Dendritic cell treated with granulocyte-macrophage colony-stimulating factor and Interleukin-4, amounts not matched to agents 40 ng/mL and 50 ng/mL, for 4 days (primary cell): ENCODE measurements at regions not wholly inside any gene's neighbourhood (a gene's known extent, or its start where the extent isn't known, plus 50 kb on each side); places are given as distances from the start of the nearest gene placed in this dataset.

Experiments
- H3K27ac Mint-ChIP-seq: one replicate; pipeline ENCODE4 v1.8.0; 2022; ENCODE audit warnings: mild to moderate bottlenecking, mixed read lengths
- H3K27me3 Mint-ChIP-seq: one replicate; pipeline ENCODE4 v1.8.0; 2022; ENCODE audit warnings: mild to moderate bottlenecking, mixed read lengths
- H3K36me3 Mint-ChIP-seq: one replicate; pipeline ENCODE4 v1.8.0; 2022; ENCODE audit warnings: low read depth, mixed read lengths
- H3K4me1 Mint-ChIP-seq: one replicate; pipeline ENCODE4 v1.8.0; 2022; ENCODE audit warnings: low read depth, mixed read lengths
- H3K4me3 Mint-ChIP-seq: one replicate; pipeline ENCODE4 v1.8.0; 2022; ENCODE audit warnings: mild to moderate bottlenecking, moderate library complexity, mixed read lengths
- H3K9me3 Mint-ChIP-seq: one replicate; pipeline ENCODE4 v1.8.0; 2022; ENCODE audit warnings: mixed read lengths
- intact Hi-C: fragments of 100-400 bp; cut with micrococcal nuclease; formaldehyde crosslinking; loops from one replicate; pipeline ENCODE4 v1.15.0; 2022

DNA sequence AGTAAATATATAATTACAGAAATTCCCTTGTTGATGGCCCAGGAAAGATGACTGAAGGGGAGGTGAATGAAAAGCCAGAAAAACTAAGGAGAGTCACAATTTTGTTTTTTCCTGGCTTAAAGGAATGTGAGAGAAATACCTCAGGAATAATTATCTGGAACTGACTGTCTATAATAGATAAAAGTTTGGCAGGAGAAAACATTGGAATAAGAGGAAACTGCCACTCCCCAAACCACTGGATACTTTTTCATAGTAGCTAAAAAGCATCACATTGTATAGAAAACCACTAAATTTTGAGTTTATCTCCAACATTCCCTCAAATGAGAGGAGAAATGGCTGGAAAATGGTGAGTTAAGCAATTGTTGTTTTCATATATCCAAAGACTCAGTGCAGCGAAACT is 326.0 kb downstream of the NPR3 start:
- intact Hi-C loops: no loop called here
- Mint-ChIP-seq H3K9me3 (peaks cover 37% of the 10 kb centered on the region), H3K27ac (no peak overlapping the region), H3K36me3 (no peaks in the 10 kb centered on the region), H3K4me1 (no peaks in the 10 kb centered on the region), H3K4me3 (no peak overlapping the region), H3K27me3 (no peaks in the 10 kb centered on the region)

DNA sequence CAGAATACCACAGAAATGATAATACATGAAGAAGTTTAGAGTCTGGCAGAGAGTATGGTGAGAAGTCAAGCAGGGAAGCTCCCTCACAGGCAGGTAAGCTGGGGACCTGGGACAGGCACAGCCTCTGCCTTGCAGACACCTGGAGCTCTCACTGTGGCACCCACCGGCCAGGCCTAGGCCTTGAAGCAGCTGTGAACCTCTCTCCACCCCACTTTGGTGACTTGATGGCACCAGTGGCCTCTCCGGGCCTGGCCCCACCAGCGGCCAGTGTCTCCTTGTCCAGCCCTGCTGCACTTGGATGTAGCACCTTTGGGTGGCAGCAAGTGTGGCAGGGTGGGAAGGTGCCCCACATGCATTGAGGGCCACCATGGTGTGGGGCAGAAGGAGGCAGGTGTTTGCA is 330.5 kb downstream of the NPR3 start:
- intact Hi-C loops: no loop called here
- Mint-ChIP-seq H3K27ac (no peak overlapping the region), H3K9me3 (peaks cover 36% of the 10 kb centered on the region), H3K4me3 (no peak overlapping the region), H3K27me3 (no peaks in the 10 kb centered on the region), H3K36me3 (no peaks in the 10 kb centered on the region), H3K4me1 (no peaks in the 10 kb centered on the region)

DNA sequence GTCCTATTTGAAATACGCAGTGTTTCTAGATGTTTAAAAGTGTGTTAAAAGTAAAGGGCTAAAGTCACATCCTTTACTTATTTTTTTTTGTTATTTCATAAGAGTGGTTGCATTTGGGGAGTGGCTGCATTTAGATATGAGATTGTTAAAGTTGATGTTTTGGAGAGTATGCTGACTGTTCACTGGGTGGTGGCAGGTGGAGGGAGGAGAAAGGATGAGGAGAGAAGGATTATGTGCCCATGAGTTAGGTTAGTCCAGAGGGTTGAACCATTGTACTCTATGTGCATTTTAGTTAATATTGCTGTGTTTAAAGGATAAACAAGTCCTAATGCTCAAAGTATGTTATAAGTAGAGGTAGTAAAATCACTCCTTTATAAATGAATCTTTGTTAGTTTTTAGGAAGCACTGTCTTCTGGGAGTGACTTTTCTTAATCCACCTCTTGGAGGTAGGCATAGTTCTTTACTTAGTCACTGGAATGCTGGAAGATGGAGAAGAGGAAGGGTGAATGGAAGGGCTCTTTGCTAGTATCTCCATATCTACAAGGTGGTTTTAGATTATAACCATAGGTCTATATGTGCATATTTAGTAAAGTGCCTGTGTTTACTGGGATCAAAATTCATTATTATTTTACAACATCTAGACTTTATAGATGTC is 332.3 kb downstream of the NPR3 start:
- intact Hi-C loops: no loop called here
- Mint-ChIP-seq H3K4me3 (no peak overlapping the region), H3K27ac (no peak overlapping the region), H3K36me3 (no peaks in the 10 kb centered on the region), H3K9me3 (peaks cover 35% of the 10 kb centered on the region), H3K4me1 (no peaks in the 10 kb centered on the region), H3K27me3 (no peaks in the 10 kb centered on the region)

DNA sequence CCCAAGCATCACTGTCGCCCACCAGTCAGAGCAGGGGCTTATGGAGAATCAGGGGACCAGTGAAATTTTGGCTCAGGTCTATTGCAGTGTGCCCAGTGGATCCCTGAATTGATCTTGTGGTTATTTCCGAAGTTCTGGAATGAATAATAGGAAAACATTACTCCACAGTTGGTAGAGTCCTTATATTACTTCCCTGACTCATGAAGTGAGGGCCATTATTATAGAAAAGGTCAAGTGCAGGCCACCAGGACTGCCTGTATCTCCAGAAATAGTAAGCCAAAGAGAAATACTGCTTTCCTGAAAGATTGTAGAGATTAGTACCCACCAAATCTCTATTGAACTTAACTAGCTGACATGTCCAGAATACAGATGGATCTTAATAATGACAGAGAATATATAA is 335.0 kb downstream of the NPR3 start:
- H3K27me3 Mint-ChIP-seq: no peaks in the 10 kb centered on the region
- intact Hi-C loops: no loop called here
- peaks cover 22% of the 10 kb centered on the region for H3K9me3 Mint-ChIP-seq
- no peak overlapping the region for H3K4me3 Mint-ChIP-seq
- no peaks in the 10 kb centered on the region for H3K36me3 Mint-ChIP-seq
- no peaks in the 10 kb centered on the region for H3K4me1 Mint-ChIP-seq
- H3K27ac Mint-ChIP-seq: no peak overlapping the region

DNA sequence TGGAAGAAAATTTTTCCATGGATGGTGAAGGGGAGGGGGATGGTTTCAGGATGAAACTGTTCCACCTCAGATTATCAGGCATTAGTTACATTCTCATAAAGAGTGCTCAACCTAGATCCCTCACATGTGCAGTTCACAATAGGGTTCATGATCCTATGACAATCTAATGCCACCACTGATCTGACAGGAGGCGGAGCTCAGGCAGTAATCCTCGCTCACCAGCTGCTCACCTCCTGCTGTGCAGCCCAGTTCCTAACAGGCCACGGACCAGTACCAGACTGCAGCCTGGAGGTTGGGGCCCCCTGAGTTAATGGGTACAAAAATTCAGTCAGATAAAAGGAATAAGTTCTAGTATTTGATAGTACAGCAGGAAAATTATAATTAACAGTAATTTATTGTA is 337.2 kb downstream of the NPR3 start:
- Mint-ChIP-seq H3K36me3 (no peaks in the 10 kb centered on the region), H3K9me3 (peaks cover 15% of the 10 kb centered on the region), H3K4me3 (no peak overlapping the region), H3K4me1 (no peaks in the 10 kb centered on the region), H3K27ac (no peak overlapping the region), H3K27me3 (no peaks in the 10 kb centered on the region)
- intact Hi-C loops: no loop called here

DNA sequence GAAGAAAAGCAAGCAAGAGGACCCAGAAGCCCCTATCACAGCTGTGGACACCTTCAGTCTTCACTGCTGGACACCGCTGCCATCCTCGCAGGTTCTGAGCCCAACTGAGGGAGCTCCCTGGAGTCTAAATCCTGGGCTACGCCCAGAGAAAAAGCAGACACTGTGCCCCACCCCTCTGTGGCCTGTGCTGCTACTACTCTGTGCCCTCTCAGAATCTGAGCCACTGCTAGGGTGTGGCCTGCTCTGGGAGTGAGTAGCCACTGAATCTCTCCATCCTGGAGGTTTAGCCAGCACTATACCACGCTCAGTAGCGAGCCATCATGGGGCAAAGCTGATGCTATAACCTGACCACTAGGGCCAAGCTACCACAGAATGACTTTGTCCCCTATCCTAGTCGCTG is 338.2 kb downstream of the NPR3 start:
- intact Hi-C loops: no loop called here
- H3K36me3 Mint-ChIP-seq: no peaks in the 10 kb centered on the region
- no peaks in the 10 kb centered on the region for H3K27me3 Mint-ChIP-seq
- no peak overlapping the region for H3K27ac Mint-ChIP-seq
- H3K4me1 Mint-ChIP-seq: no peaks in the 10 kb centered on the region
- H3K4me3 Mint-ChIP-seq: no peak overlapping the region
- H3K9me3 Mint-ChIP-seq: peaks cover 24% of the 10 kb centered on the region

DNA sequence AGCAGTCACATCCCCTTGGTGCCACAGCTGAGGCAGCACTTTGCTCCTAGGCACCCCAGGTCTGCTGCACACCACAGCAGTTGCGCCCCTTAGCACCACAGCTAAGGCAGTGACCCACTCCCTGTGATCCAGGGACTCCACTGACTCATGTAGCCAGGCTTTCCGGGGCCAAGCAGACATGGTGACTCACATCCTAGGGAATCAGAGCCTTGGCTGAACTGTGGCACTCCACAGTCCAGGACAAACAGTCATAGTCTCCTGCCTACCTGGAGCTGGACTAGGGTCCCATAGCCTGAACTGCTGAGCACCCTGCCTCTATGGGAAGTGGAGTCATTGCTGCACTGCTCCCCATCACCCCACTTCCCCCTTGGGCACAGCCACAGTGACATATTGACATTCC is 338.7 kb downstream of the NPR3 start:
- Mint-ChIP-seq H3K9me3 (peaks cover 22% of the 10 kb centered on the region), H3K27ac (no peak overlapping the region), H3K4me1 (no peaks in the 10 kb centered on the region), H3K36me3 (no peaks in the 10 kb centered on the region), H3K4me3 (no peak overlapping the region), H3K27me3 (no peaks in the 10 kb centered on the region)
- intact Hi-C loops: no loop called here

DNA sequence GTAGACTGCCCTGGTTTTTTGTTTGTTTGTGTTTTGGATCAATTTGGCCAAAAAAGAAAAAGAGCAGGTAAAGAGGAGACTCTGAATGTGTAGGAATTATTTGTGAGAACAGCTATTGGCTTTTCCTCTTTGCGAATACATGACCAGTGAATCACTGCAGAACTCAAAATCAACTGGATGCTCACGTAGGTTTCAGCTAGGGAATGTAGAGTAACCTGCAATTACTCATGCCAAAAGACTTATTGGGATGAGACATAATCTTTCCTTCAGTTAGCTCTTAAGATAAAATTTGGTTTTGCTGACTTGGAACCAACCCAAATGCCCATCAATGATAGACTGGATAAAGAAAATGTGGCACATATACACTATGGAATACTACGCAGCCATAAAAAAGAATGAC is 348.0 kb downstream of the NPR3 start:
- intact Hi-C loops: no loop called here
- no peaks in the 10 kb centered on the region for H3K36me3 Mint-ChIP-seq

DNA sequence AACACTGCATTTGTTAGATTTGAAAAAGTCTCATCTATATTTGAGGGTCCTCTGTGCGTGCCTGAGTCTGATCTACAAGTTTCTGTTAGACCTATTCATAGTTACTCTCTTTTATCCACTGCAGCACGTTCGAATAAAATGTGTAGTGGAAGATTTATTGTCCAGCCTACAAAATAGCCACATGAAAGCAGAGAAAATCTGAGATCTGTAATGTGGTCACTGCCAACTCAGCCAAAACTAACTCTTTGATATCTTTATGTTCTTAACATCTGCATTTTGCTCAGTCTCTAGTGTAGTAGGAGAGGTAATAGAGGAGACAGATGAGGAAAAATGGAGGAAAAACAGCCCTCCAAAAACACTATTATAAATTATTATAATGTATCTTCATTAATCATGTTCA is 354.0 kb downstream of the NPR3 start:
- Mint-ChIP-seq H3K27ac (no peak overlapping the region), H3K36me3 (no peaks in the 10 kb centered on the region), H3K4me3 (no peak overlapping the region), H3K9me3 (peaks cover 6% of the 10 kb centered on the region), H3K4me1 (no peaks in the 10 kb centered on the region), H3K27me3 (no peaks in the 10 kb centered on the region)
- intact Hi-C loops: no loop called here

More for the DNA sequence above, 348.0 kb downstream of the NPR3 start:
- Mint-ChIP-seq H3K4me3 (no peak overlapping the region), H3K9me3 (peaks cover 15% of the 10 kb centered on the region), H3K27ac (no peak overlapping the region), H3K4me1 (no peaks in the 10 kb centered on the region), H3K27me3 (no peaks in the 10 kb centered on the region)

DNA sequence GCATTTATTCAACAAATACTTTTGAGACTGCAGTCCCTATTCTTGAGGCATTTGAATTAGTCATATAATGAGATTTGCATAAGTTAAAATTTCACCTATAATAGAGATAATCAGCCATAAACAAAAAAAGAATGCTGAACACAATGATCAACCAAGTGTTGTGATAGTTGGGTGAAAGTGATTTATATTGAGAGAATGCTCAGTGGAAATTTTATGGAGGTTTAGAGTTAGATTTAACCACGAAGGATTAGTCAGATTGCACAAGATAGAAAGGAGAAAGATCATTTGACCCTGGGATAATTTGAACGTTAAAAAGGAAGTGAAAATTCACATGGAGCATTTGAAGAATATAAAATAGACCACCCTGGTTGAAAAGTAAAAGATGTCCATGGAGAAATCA is 356.2 kb downstream of the NPR3 start:
- H3K9me3 Mint-ChIP-seq: peaks cover 2% of the 10 kb centered on the region
- H3K27me3 Mint-ChIP-seq: no peaks in the 10 kb centered on the region
- H3K4me3 Mint-ChIP-seq: no peak overlapping the region
- H3K27ac Mint-ChIP-seq: no peak overlapping the region
- H3K4me1 Mint-ChIP-seq: no peaks in the 10 kb centered on the region
- no peaks in the 10 kb centered on the region for H3K36me3 Mint-ChIP-seq
- intact Hi-C loops: no loop called here

DNA sequence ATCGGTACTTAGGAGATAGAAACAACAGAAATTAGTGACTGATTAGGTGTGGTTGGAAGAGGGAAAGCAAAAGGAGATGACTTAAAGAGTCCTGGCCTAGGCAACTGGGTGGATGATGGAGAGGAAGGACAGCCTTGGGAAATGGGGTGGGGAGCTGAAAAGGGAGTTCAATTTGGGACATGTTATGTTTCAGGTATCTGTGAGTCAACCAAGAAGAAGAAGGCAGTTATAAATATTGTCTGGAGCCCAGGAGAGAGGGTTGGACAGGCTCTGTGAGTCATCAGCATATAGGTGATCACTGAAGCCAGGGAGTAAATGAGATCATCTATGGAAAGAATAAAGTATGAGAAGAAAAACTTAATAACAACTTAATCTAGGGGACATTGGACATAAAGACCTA is 357.7 kb downstream of the NPR3 start:
- intact Hi-C loops: no loop called here
- H3K4me3 Mint-ChIP-seq: no peak overlapping the region
- H3K36me3 Mint-ChIP-seq: no peaks in the 10 kb centered on the region
- no peak overlapping the region for H3K27ac Mint-ChIP-seq
- no peaks in the 10 kb centered on the region for H3K4me1 Mint-ChIP-seq
- no peaks in the 10 kb centered on the region for H3K9me3 Mint-ChIP-seq
- H3K27me3 Mint-ChIP-seq: no peaks in the 10 kb centered on the region

DNA sequence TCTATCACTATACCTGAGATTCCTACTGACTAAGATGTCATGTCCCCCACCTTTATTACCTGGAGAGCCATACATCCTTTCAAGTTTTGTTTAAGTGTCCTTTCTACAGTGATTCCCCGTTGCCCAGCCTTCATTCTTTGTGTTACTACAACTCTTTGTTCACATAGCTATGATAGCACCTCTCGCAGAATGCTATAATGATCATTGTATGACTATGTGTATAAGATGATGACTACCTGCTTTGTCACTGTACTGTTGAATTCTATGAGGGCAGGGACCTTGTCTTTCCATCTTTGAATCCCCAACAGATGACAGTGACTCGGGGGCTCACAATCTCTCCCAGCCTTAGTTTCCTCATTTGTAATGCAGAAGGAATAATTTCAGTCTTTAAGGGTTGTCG is 361.2 kb downstream of the NPR3 start:
- Mint-ChIP-seq H3K4me3 (no peak overlapping the region), H3K36me3 (no peaks in the 10 kb centered on the region), H3K27me3 (no peaks in the 10 kb centered on the region), H3K4me1 (no peaks in the 10 kb centered on the region), H3K9me3 (no peaks in the 10 kb centered on the region), H3K27ac (no peak overlapping the region)
- intact Hi-C loops: no loop called here

DNA sequence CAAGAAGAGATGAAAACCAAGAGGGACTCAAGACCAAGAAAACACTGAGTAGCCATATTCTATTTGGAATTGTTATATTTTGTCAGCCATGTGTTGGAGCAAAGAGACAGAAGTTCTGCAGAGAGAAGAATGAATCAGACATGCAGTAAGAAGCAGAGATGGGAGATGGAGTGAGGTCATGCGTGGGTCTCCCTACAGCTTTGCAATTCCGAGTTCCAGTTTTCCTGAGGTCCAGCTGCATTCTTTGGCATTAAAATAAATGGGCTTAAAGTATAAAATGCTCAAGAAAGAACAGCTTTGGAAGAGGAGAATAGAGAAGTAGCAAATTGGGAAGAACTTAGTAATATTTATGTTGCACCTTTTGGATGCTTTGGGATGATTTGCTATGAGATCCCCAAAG is 361.6 kb downstream of the NPR3 start:
- no peak overlapping the region for H3K27ac Mint-ChIP-seq
- no peaks in the 10 kb centered on the region for H3K36me3 Mint-ChIP-seq
- no peaks in the 10 kb centered on the region for H3K4me1 Mint-ChIP-seq
- intact Hi-C loops: no loop called here
- no peaks in the 10 kb centered on the region for H3K27me3 Mint-ChIP-seq
- no peak overlapping the region for H3K4me3 Mint-ChIP-seq
- peaks cover 3% of the 10 kb centered on the region for H3K9me3 Mint-ChIP-seq

DNA sequence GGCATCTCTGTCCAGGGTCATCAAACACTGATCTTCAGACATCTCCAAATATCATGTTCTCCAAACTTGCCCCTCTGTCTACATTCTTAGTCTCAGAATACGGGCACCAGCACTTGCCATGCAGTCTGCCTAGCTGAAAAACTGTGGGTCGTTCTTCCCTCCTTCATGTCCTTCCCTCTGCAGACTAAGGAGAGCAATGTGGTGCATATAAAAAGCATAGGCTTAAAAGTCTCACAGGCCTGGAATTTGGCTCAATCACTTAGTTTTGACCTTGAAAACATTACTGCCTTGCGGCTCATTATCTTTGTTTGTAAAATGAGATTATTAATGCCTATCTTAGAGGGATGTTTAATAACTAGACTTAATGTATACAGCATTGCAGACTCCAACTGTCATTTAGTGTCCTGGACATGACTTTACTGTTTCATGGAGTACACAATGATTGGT is 362.8 kb downstream of the NPR3 start:
- H3K27ac Mint-ChIP-seq: no peak overlapping the region
- H3K9me3 Mint-ChIP-seq: peaks cover 8% of the 10 kb centered on the region
- no peaks in the 10 kb centered on the region for H3K27me3 Mint-ChIP-seq
- no peaks in the 10 kb centered on the region for H3K36me3 Mint-ChIP-seq
- no peak overlapping the region for H3K4me3 Mint-ChIP-seq
- H3K4me1 Mint-ChIP-seq: no peaks in the 10 kb centered on the region
- intact Hi-C loops: no loop called here

DNA sequence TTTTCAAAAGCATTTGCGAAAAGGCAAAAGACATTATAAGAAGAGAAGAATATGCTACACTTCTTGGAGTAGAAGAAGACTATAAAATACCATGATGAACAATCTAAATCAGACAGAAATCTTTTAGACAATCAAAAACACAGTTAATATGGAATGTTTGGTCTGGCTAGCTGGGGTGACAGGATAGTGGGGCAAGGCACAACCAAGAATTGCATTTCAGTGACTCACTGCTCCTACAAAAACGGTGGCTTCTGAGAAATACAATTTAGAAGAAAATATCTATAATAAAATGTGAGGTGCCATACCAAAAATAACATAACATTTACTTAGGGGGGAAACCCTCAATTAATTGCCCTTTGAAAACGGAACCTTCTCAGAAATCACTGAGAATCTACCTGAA is 363.4 kb downstream of the NPR3 start:
- Mint-ChIP-seq H3K4me3 (no peak overlapping the region), H3K4me1 (no peaks in the 10 kb centered on the region), H3K9me3 (peaks cover 8% of the 10 kb centered on the region), H3K27me3 (no peaks in the 10 kb centered on the region), H3K27ac (no peak overlapping the region), H3K36me3 (no peaks in the 10 kb centered on the region)
- intact Hi-C loops: no loop called here
